GM12878 (cell line): ENCODE measurements at regions not wholly inside any gene's neighbourhood (a gene's known extent, or its start where the extent isn't known, plus 50 kb on each side); places are given as distances from the start of the nearest gene placed in this dataset.

ENCODE experiments used
- ATAC-seq: fragments of 200-7000 bp; cut with Tn5 transposase; 3 replicates; pipeline ENCODE4 v1.9.1; 2020; ENCODE audit warnings: mild to moderate bottlenecking, moderate library complexity
- BruUV-seq: library from RNA; stranded (reverse); fragments of 400-500 nt; replicated peaks from 2 replicates; lab custom pipeline; 2021; lab: Mats Ljungman, UMichigan
- CTCF ChIA-PET: fragments of 300-600 bp; sonication (Branson Sonifier 250); formaldehyde crosslinking; extraction: SDS; loops from one replicate; lab custom pipeline; 2021; ENCODE audit warnings: inconsistent platforms; lab: Yijun Ruan, JAX
- POLR2A ChIA-PET: fragments of 350-600 bp; formaldehyde crosslinking; extraction: SDS; loops from one replicate; lab custom pipeline; 2021; ENCODE audit warnings: inconsistent platforms; lab: Charles Lee
- RAD21 ChIA-PET: fragments of 300-600 bp; sonication (Branson Sonifier 250); formaldehyde crosslinking; loops from one replicate; lab custom pipeline; 2023; ENCODE audit warnings: antibody characterized with exemption; ENCODE audit not compliant: unreplicated experiment; lab: Charles Lee
- SMC1A ChIA-PET: fragments of 300-600 bp; sonication (Branson Sonifier 250); formaldehyde crosslinking; loops from one replicate; lab custom pipeline; 2023; ENCODE audit not compliant: unreplicated experiment, uncharacterized antibody; lab: Charles Lee
- DNase-seq: peaks from one replicate; pipeline ENCODE4 v3.0.0-alpha.2; 2011; ENCODE audit warnings: low read depth, low spot score
- FAIRE-seq: peaks from 3 replicates; lab custom pipeline; 2011; peaks lifted over from hg19 to GRCh38; lab: Jason Lieb, UNC
- H2AFZ ChIP-seq: 2 replicates; pipeline ENCODE4 v1.6.0; 2011; ENCODE audit warnings: low read depth, low read length, control low read depth; ENCODE audit not compliant: control insufficient read depth
- H3K27ac ChIP-seq: 2 replicates; pipeline ENCODE4 v1.5.1; 2011; ENCODE audit warnings: control low read depth; ENCODE audit not compliant: control insufficient read depth, insufficient read depth
- H3K27me3 ChIP-seq, 2 experiments: replicated peaks in 1 of 2; 2 replicates each; pipeline versions ENCODE4 v1.6.0 to v1.6.1; 2011; ENCODE audit warnings: low read length in 1 of 2; ENCODE audit not compliant: control insufficient read depth in 2 of 2, insufficient read depth in 2 of 2
- H3K36me3 ChIP-seq, 2 experiments: 2 replicates each; pipeline ENCODE4 v1.5.1; 2011; ENCODE audit warnings: low read length in 1 of 2; ENCODE audit not compliant: control insufficient read depth in 2 of 2, insufficient read depth in 2 of 2
- H3K4me1 ChIP-seq: 2 replicates; pipeline ENCODE4 v1.6.1; 2011; ENCODE audit warnings: mild to moderate bottlenecking, low read length, moderate library complexity, mixed read lengths; ENCODE audit not compliant: control insufficient read depth, insufficient read depth
- H3K4me2 ChIP-seq: 2 replicates; pipeline ENCODE4 v1.6.0; 2011; ENCODE audit warnings: control low read depth; ENCODE audit not compliant: control insufficient read depth, insufficient read depth
- H3K4me3 ChIP-seq: fragments of 200-600 bp; sonication (generic); 2 replicates; pipeline ENCODE4 v1.5.1; 2016
- H3K79me2 ChIP-seq: 2 replicates; pipeline ENCODE4 v1.6.0; 2011; ENCODE audit warnings: low read length; ENCODE audit not compliant: control insufficient read depth, insufficient read depth
- H3K9ac ChIP-seq: 2 replicates; pipeline ENCODE4 v1.8.0; 2011; ENCODE audit warnings: low read length, control low read depth, mixed read lengths; ENCODE audit not compliant: control insufficient read depth, insufficient read depth
- H3K9me3 ChIP-seq: replicated peaks from 3 replicates; pipeline ENCODE4 v1.5.1; 2011; ENCODE audit warnings: mild to moderate bottlenecking, low read length; ENCODE audit not compliant: control insufficient read depth, insufficient read depth
- H4K20me1 ChIP-seq: 2 replicates; pipeline ENCODE4 v1.6.0; 2011; ENCODE audit not compliant: control insufficient read depth, insufficient read depth
- BCL11A ChIP-seq: IDR thresholded peaks from 2 replicates; pipeline ENCODE4 v1.6.1; 2011; ENCODE audit warnings: low read depth, low read length
- BMI1 ChIP-seq: fragments of 450-650 bp; IDR thresholded peaks from 2 replicates; pipeline ENCODE4 v1.6.1; 2016; ENCODE audit warnings: mild to moderate bottlenecking, moderate library complexity, borderline replicate concordance
- CBX5 ChIP-seq: sonication (generic); IDR thresholded peaks from 2 replicates; pipeline ENCODE4 v1.6.1; 2016; ENCODE audit warnings: low read depth, moderate library complexity, mild to moderate bottlenecking, inconsistent platforms
- EZH2 ChIP-seq: IDR thresholded peaks from 2 replicates; pipeline ENCODE4 v1.6.1; 2012; ENCODE audit warnings: low read depth, mild to moderate bottlenecking, control low read depth, inconsistent platforms, low read length, borderline replicate concordance; ENCODE audit not compliant: control insufficient read depth
- GABPA ChIP-seq: IDR thresholded peaks from 2 replicates; pipeline ENCODE4 v1.6.1; 2014; ENCODE audit warnings: antibody characterized with exemption, low read depth, mild to moderate bottlenecking, inconsistent platforms
- MEF2B ChIP-seq: fragments of 450-650 bp; IDR thresholded peaks from 2 replicates; pipeline ENCODE4 v1.6.1; 2018; ENCODE audit warnings: mild to moderate bottlenecking, moderate library complexity; ENCODE audit not compliant: partially characterized antibody, poor library complexity, severe bottlenecking
- MTA2 ChIP-seq: fragments of 450-650 bp; IDR thresholded peaks from 2 replicates; pipeline ENCODE4 v1.6.1; 2016; ENCODE audit warnings: low read depth, mild to moderate bottlenecking, moderate library complexity
- MXI1 ChIP-seq: fragments of 150-350 bp; IDR thresholded peaks from 2 replicates; pipeline ENCODE4 v1.6.1; 2011; ENCODE audit warnings: low read depth, mild to moderate bottlenecking, inconsistent platforms, low read length, improper control_type of control experiment
- MYC ChIP-seq: IDR thresholded peaks from 2 replicates; pipeline ENCODE4 v1.6.1; 2011; ENCODE audit warnings: mild to moderate bottlenecking, low read length, moderate library complexity, inconsistent platforms; ENCODE audit not compliant: insufficient read depth, insufficient replicate concordance, insufficient read length, severe bottlenecking
- NR2C2 ChIP-seq: IDR thresholded peaks from 2 replicates; pipeline ENCODE4 v1.6.1; 2011; ENCODE audit warnings: borderline replicate concordance, low read depth; ENCODE audit not compliant: control insufficient read depth, insufficient read length
- RAD21 ChIP-seq: IDR thresholded peaks from 2 replicates; pipeline ENCODE4 v1.6.1; 2011; ENCODE audit warnings: mild to moderate bottlenecking, low read depth, low read length, moderate library complexity; ENCODE audit not compliant: insufficient read depth
- SIX5 ChIP-seq: IDR thresholded peaks from 2 replicates; pipeline ENCODE4 v1.6.1; 2011; ENCODE audit warnings: mild to moderate bottlenecking, low read depth, low read length, moderate library complexity; ENCODE audit not compliant: severe bottlenecking
- SMAD1 ChIP-seq: fragments of 450-650 bp; IDR thresholded peaks from 2 replicates; pipeline ENCODE4 v1.6.1; 2018; ENCODE audit warnings: mild to moderate bottlenecking, low read depth; ENCODE audit not compliant: partially characterized antibody
- SREBF1 ChIP-seq: IDR thresholded peaks from 2 replicates; pipeline ENCODE4 v1.6.1; 2012; ENCODE audit warnings: mild to moderate bottlenecking, low read length
- SUZ12 ChIP-seq: fragments of 200-600 bp; sonication (generic); IDR thresholded peaks from one replicate; pipeline ENCODE4 v1.6.1; 2018; ENCODE audit warnings: antibody characterized with exemption, mild to moderate bottlenecking; ENCODE audit not compliant: unreplicated experiment
- TAF1 ChIP-seq: IDR thresholded peaks from 2 replicates; pipeline ENCODE4 v1.6.1; 2011; ENCODE audit warnings: mild to moderate bottlenecking, low read depth, low read length, borderline replicate concordance
- TCF7 ChIP-seq: IDR thresholded peaks from 2 replicates; pipeline ENCODE4 v1.6.1; 2014; ENCODE audit warnings: antibody characterized with exemption, borderline replicate concordance
- ZBED1 ChIP-seq: IDR thresholded peaks from 2 replicates; pipeline ENCODE4 v1.6.1; 2016; ENCODE audit warnings: borderline replicate concordance
- ZNF207 ChIP-seq: fragments of 450-650 bp; IDR thresholded peaks from 2 replicates; pipeline ENCODE4 v1.6.1; 2014; ENCODE audit warnings: antibody characterized with exemption, mild to moderate bottlenecking, borderline replicate concordance
- WGBS: methylation state at CpG from one replicate; pipeline ENCODE4 v1.1.6; 2016; ENCODE audit warnings: low lambda C conversion rate; ENCODE audit not compliant: insufficient replicate concordance, insufficient coverage; ENCODE audit errors: missing lambda C conversion rate; 5-methylcytosine and 5-hydroxymethylcytosine counted together
- in situ Hi-C: fragments of 300-500 bp; cut with MboI; formaldehyde crosslinking; loops from 9 replicates; pipeline ENCODE4 v1.14.3; 2018; ENCODE audit warnings: mixed read lengths
- intact Hi-C: fragments of 100-400 bp; cut with micrococcal nuclease; formaldehyde crosslinking; loops from one replicate; pipeline ENCODE4 v1.14.2; 2022; ENCODE audit not compliant: unreplicated experiment
- TF ChIP-seq, protein P1 (sequence below): fragments of 450-650 bp; IDR thresholded peaks from 2 replicates; pipeline ENCODE4 v1.6.1; 2017; ENCODE audit warnings: antibody characterized with exemption, mild to moderate bottlenecking, moderate library complexity

DNA sequence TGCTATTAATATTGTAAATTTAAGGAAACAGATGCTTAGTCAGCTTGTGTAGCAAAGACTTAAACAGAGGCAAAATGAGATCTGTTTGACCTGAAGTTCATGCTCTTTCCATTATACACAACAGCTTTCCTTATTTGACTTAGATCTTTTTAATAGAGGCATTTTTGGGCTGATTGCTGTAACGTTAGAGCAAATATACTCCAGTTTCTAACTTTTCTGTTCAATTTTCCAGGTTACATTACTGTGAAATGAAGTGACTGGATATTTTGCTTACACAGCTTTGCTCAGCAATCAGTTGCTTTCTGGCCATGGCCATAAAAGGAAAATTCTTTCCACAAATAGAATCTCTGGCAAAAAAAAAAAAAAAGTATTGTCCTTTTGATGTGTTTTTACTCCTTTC is 146.2 kb downstream of the PCDH7 start:
- RAD21 ChIA-PET: no interaction called here
- WGBS: 0% methylated on average over 1 of the region's 1 CpG
- Histone ChIP-seq H3K4me2 (no peak overlapping the region), H3K9me3 (no peaks in the 10 kb centered on the region), H3K27me3 (no peaks in the 10 kb centered on the region), H3K79me2 (no peaks in the 10 kb centered on the region), H2AFZ (no peak overlapping the region), H3K9ac (no peak overlapping the region), H4K20me1 (no peaks in the 10 kb centered on the region), H3K36me3 (no peaks in the 10 kb centered on the region), H3K27ac (no peak overlapping the region), H3K4me1 (no peaks in the 10 kb centered on the region), H3K4me3 (no peak overlapping the region)
- POLR2A ChIA-PET: no interaction called here
- no peak for ATAC-seq
- TF ChIP-seq MTA2 (no peak), CBX5 (no peak), EZH2 (no peak), SUZ12 (no peak), MEF2B (no peak), SIX5 (no peak), RAD21 (no peak), MYC (no peak), ZNF207 (no peak), NR2C2 (no peak), SMAD1 (no peak), SREBF1 (no peak), MXI1 (no peak), GABPA (no peak), BMI1 (no peak), ZBED1 (no peak), TCF7 (no peak), BCL11A (no peak), TAF1 (no peak)
- TF ChIP-seq, protein P1, sequence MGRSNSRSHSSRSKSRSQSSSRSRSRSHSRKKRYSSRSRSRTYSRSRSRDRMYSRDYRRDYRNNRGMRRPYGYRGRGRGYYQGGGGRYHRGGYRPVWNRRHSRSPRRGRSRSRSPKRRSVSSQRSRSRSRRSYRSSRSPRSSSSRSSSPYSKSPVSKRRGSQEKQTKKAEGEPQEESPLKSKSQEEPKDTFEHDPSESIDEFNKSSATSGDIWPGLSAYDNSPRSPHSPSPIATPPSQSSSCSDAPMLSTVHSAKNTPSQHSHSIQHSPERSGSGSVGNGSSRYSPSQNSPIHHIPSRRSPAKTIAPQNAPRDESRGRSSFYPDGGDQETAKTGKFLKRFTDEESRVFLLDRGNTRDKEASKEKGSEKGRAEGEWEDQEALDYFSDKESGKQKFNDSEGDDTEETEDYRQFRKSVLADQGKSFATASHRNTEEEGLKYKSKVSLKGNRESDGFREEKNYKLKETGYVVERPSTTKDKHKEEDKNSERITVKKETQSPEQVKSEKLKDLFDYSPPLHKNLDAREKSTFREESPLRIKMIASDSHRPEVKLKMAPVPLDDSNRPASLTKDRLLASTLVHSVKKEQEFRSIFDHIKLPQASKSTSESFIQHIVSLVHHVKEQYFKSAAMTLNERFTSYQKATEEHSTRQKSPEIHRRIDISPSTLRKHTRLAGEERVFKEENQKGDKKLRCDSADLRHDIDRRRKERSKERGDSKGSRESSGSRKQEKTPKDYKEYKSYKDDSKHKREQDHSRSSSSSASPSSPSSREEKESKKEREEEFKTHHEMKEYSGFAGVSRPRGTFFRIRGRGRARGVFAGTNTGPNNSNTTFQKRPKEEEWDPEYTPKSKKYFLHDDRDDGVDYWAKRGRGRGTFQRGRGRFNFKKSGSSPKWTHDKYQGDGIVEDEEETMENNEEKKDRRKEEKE: no peak
- no peak for DNase-seq
- no TSS peak for BruUV-seq
- intact Hi-C loops (no loop called here), in situ Hi-C loops (no loop called here)
- CTCF ChIA-PET: no interaction called here
- SMC1A ChIA-PET: interaction anchor here (1.0 kb wide), 2 partner anchors 12 to 17 kb away, joined by 3 read pairs; no protein-coding TSS in a partner anchor
- no peak for FAIRE-seq
